ENCODE measurements at regions not wholly inside any gene's neighbourhood (a gene's known extent, or its start where the extent isn't known, plus 50 kb on each side); places are given as distances from the start of the nearest gene placed in this dataset.
A peak's percentile ranks its signal among the peaks of the same experiment; 100 is the strongest.

- H3K27me3 ChIP-seq (ENCODE audit: insufficient read depth, poor library complexity, severe bottlenecking) = no peaks in the 10 kb centered on the region
- no peak overlapping the region for H3K4me3 ChIP-seq (replicated peaks; ENCODE audit: insufficient read depth, low read length)
- no peak for DNase-seq (ENCODE audit: low read depth in 1 of 2, low spot score in 1 of 2)
- peak overlapping the region; percentile 21; the same call in 1 of the 2 replicates for H3K27ac ChIP-seq (replicated peaks)
- no peak for TF ChIP-seq GABPA (IDR thresholded peaks at IDR 0.05; ENCODE audit: low read depth)
- TF ChIP-seq SPI1 (IDR thresholded peaks at IDR 0.05; ENCODE audit: borderline replicate concordance, low read depth) = no peak
- no peak for TF ChIP-seq POLR2AphosphoS5 (IDR thresholded peaks at IDR 0.05; ENCODE audit: low read depth)
- TF ChIP-seq CTCF (IDR thresholded peaks at IDR 0.05; ENCODE audit: insufficient read depth, low read length) = no peak
- TF ChIP-seq REST (IDR thresholded peaks at IDR 0.05; ENCODE audit: insufficient replicate concordance, low read depth) = no peak
Measured at GRCh38 chr1:199046618-199047017, 407.8 kb downstream of the PTPRC start.

- Histone ChIP-seq H3K27ac (replicated peaks) (no peak overlapping the region), H3K27me3 (ENCODE audit: insufficient read depth, poor library complexity, severe bottlenecking) (no peaks in the 10 kb centered on the region), H3K4me3 (replicated peaks; ENCODE audit: insufficient read depth, low read length) (no peak overlapping the region)
- DNase-seq (ENCODE audit: low read depth in 1 of 2, low spot score in 1 of 2) = no peak
- TF ChIP-seq POLR2AphosphoS5 (IDR thresholded peaks at IDR 0.05; ENCODE audit: low read depth) (no peak), SPI1 (IDR thresholded peaks at IDR 0.05; ENCODE audit: borderline replicate concordance, low read depth) (no peak), CTCF (IDR thresholded peaks at IDR 0.05; ENCODE audit: insufficient read depth, low read length) (no peak), GABPA (IDR thresholded peaks at IDR 0.05; ENCODE audit: low read depth) (no peak), REST (IDR thresholded peaks at IDR 0.05; ENCODE audit: insufficient replicate concordance, low read depth) (no peak)
Measured at GRCh38 chr1:199054694-199055093, 415.9 kb downstream of the PTPRC start.

GRCh38 chr1:199057322-199057721 lies 418.5 kb downstream of the PTPRC start:
- H3K4me3 ChIP-seq (replicated peaks; ENCODE audit: insufficient read depth, low read length) = no peak overlapping the region
- no peak overlapping the region for H3K27ac ChIP-seq (replicated peaks)
- no peaks in the 10 kb centered on the region for H3K27me3 ChIP-seq (ENCODE audit: insufficient read depth, poor library complexity, severe bottlenecking)
- TF ChIP-seq CTCF (IDR thresholded peaks at IDR 0.05; ENCODE audit: insufficient read depth, low read length) = no peak
- DNase-seq (ENCODE audit: low read depth in 1 of 2, low spot score in 1 of 2) = no peak

- no peaks in the 10 kb centered on the region for H3K27me3 ChIP-seq (ENCODE audit: insufficient read depth, poor library complexity, severe bottlenecking)
- no peak overlapping the region for H3K27ac ChIP-seq (replicated peaks)
- no peak for TF ChIP-seq POLR2AphosphoS5 (IDR thresholded peaks at IDR 0.05; ENCODE audit: low read depth)
- TF ChIP-seq REST (IDR thresholded peaks at IDR 0.05; ENCODE audit: insufficient replicate concordance, low read depth) = no peak
- TF ChIP-seq GABPA (IDR thresholded peaks at IDR 0.05; ENCODE audit: low read depth) = no peak
- TF ChIP-seq SPI1 (IDR thresholded peaks at IDR 0.05; ENCODE audit: borderline replicate concordance, low read depth) = no peak
- TF ChIP-seq CTCF (IDR thresholded peaks at IDR 0.05; ENCODE audit: insufficient read depth, low read length) = no peak
- DNase-seq (ENCODE audit: low read depth in 1 of 2, low spot score in 1 of 2) = no peak
- no peak overlapping the region for H3K4me3 ChIP-seq (replicated peaks; ENCODE audit: insufficient read depth, low read length)
Measured at GRCh38 chr1:199058281-199058680, 419.4 kb downstream of the PTPRC start.

All from HL-60 (cell line).